H9 (cell line): ENCODE measurements at regions not wholly inside any gene's neighbourhood (a gene's known extent, or its start where the extent isn't known, plus 50 kb on each side); places are given as distances from the start of the nearest gene placed in this dataset.

Source experiments
- DNase-seq: peaks from one replicate; pipeline ENCODE4 v3.0.0-alpha.2; 2017
- H2AFZ ChIP-seq: one replicate; pipeline ENCODE4 v1.6.1; 2013; ENCODE audit warnings: mild to moderate bottlenecking, low read length, control low read depth, moderate library complexity
- H2AK5ac ChIP-seq: 2 replicates; pipeline ENCODE4 v1.6.1; 2013; ENCODE audit warnings: low read length, control low read depth, mixed read lengths; ENCODE audit not compliant: insufficient read length
- H2BK120ac ChIP-seq: one replicate; pipeline ENCODE4 v1.6.1; 2013; ENCODE audit warnings: low read depth, mild to moderate bottlenecking, low read length, control low read depth, inconsistent platforms; ENCODE audit not compliant: poor library complexity, severe bottlenecking
- H2BK12ac ChIP-seq: 2 replicates; pipeline ENCODE4 v1.6.1; 2013; ENCODE audit warnings: low read length, control low read depth, mixed read lengths, low read depth; ENCODE audit not compliant: insufficient read length
- H2BK15ac ChIP-seq: 2 replicates; pipeline ENCODE4 v1.6.1; 2013; ENCODE audit warnings: low read depth, low read length, control low read depth
- H2BK20ac ChIP-seq: one replicate; pipeline ENCODE4 v1.6.1; 2013; ENCODE audit warnings: low read depth, mild to moderate bottlenecking, low read length, control low read depth, inconsistent platforms; ENCODE audit not compliant: poor library complexity, severe bottlenecking
- H2BK5ac ChIP-seq: 2 replicates; pipeline ENCODE4 v1.6.1; 2013; ENCODE audit warnings: low read length, control low read depth, mixed read lengths; ENCODE audit not compliant: insufficient read length
- H3K14ac ChIP-seq: 2 replicates; pipeline ENCODE4 v1.6.1; 2013; ENCODE audit warnings: low read length, control low read depth; ENCODE audit not compliant: insufficient read depth
- H3K18ac ChIP-seq: 2 replicates; pipeline ENCODE4 v1.6.1; 2013; ENCODE audit warnings: low read depth, mild to moderate bottlenecking, mixed read lengths, low read length, control low read depth; ENCODE audit not compliant: insufficient read length
- H3K23ac ChIP-seq: 2 replicates; pipeline ENCODE4 v1.6.1; 2013; ENCODE audit warnings: low read length, control low read depth, mixed read lengths, low read depth; ENCODE audit not compliant: insufficient read length
- H3K23me2 ChIP-seq: 2 replicates; pipeline ENCODE4 v1.6.1; 2013; ENCODE audit warnings: low read depth, mild to moderate bottlenecking, mixed read lengths, low read length, control low read depth; ENCODE audit not compliant: insufficient read length, poor library complexity, severe bottlenecking
- H3K27ac ChIP-seq: 2 replicates; pipeline ENCODE4 v1.5.1; 2013; ENCODE audit warnings: low read length, control low read depth, mixed read lengths, low read depth; ENCODE audit not compliant: insufficient read length
- H3K27me3 ChIP-seq: 2 replicates; pipeline ENCODE4 v1.6.1; 2013; ENCODE audit warnings: low read length, control low read depth, inconsistent platforms; ENCODE audit not compliant: insufficient read depth
- H3K4ac ChIP-seq: 2 replicates; pipeline ENCODE4 v1.6.1; 2013; ENCODE audit warnings: low read depth, mild to moderate bottlenecking, control low read depth, inconsistent platforms, low read length, moderate library complexity
- H3K4me1 ChIP-seq: 2 replicates; pipeline ENCODE4 v1.6.1; 2013; ENCODE audit warnings: low read length, control low read depth, inconsistent platforms; ENCODE audit not compliant: insufficient read depth
- H3K4me2 ChIP-seq: 2 replicates; pipeline ENCODE4 v1.6.1; 2013; ENCODE audit warnings: low read length, control low read depth, mixed read lengths; ENCODE audit not compliant: insufficient read length, insufficient read depth
- H3K56ac ChIP-seq: 2 replicates; pipeline ENCODE4 v1.6.1; 2013; ENCODE audit warnings: low read depth, mild to moderate bottlenecking, mixed read lengths, low read length, control low read depth; ENCODE audit not compliant: insufficient read length
- H3K79me1 ChIP-seq: 2 replicates; pipeline ENCODE4 v1.6.1; 2013; ENCODE audit warnings: low read depth, mild to moderate bottlenecking, moderate library complexity, low read length, control low read depth, inconsistent platforms; ENCODE audit not compliant: insufficient read depth, poor library complexity, severe bottlenecking
- H3K79me2 ChIP-seq: 2 replicates; pipeline ENCODE4 v1.6.1; 2013; ENCODE audit warnings: low read length, control low read depth, inconsistent platforms; ENCODE audit not compliant: insufficient read depth
- H3K9ac ChIP-seq: 2 replicates; pipeline ENCODE4 v1.6.1; 2013; ENCODE audit warnings: low read length, control low read depth, mixed read lengths; ENCODE audit not compliant: insufficient read length; ENCODE audit errors: extremely low read depth
- H3K9me3 ChIP-seq: one replicate; pipeline ENCODE4 v1.6.1; 2013; ENCODE audit warnings: low read depth, low read length, inconsistent platforms; ENCODE audit not compliant: control insufficient read depth
- H3T11ph ChIP-seq: one replicate; pipeline ENCODE4 v1.6.1; 2013; ENCODE audit warnings: mild to moderate bottlenecking, low read length, control low read depth, inconsistent platforms
- H4K20me1 ChIP-seq: one replicate; pipeline ENCODE4 v1.6.1; 2013; ENCODE audit not compliant: control insufficient read depth, insufficient read length, insufficient read depth
- H4K5ac ChIP-seq: 2 replicates; pipeline ENCODE4 v1.6.1; 2013; ENCODE audit warnings: low read depth, mild to moderate bottlenecking, mixed read lengths, low read length, control low read depth; ENCODE audit not compliant: insufficient read length
- H4K8ac ChIP-seq: replicated peaks from 2 replicates; pipeline ENCODE4 v1.6.1; 2013; ENCODE audit warnings: low read length, control low read depth, mixed read lengths, low read depth; ENCODE audit not compliant: insufficient read length
- H4K91ac ChIP-seq: 2 replicates; pipeline ENCODE4 v1.6.1; 2013; ENCODE audit warnings: low read depth, mild to moderate bottlenecking, moderate library complexity, mixed read lengths, low read length, control low read depth; ENCODE audit not compliant: insufficient read length
- H3K27ac Mint-ChIP-seq, 3 experiments: 2 replicates in 2 of 3; 3 replicates in 1 of 3; pipeline ENCODE4 v1.8.0; 2020 to 2021; ENCODE audit warnings: mixed read lengths in 3 of 3, mild to moderate bottlenecking in 1 of 3, moderate library complexity in 1 of 3
- H3K27me3 Mint-ChIP-seq: 2 replicates; pipeline ENCODE4 v1.8.0; 2021; ENCODE audit warnings: low read depth, mild to moderate bottlenecking, moderate library complexity, mixed read lengths
- H3K36me3 Mint-ChIP-seq, 3 experiments: 2 replicates in 2 of 3; 3 replicates in 1 of 3; pipeline ENCODE4 v1.8.0; 2020 to 2021; ENCODE audit warnings: low read depth in 3 of 3, mixed read lengths in 3 of 3; ENCODE audit not compliant: insufficient read depth in 1 of 3
- H3K4me1 Mint-ChIP-seq, 2 experiments: 2 replicates each; pipeline ENCODE4 v1.8.0; 2020; ENCODE audit warnings: mixed read lengths in 2 of 2
- H3K4me3 Mint-ChIP-seq, 2 experiments: 2 replicates in 1 of 2; 3 replicates in 1 of 2; pipeline ENCODE4 v1.8.0; 2020 to 2021; ENCODE audit warnings: mild to moderate bottlenecking in 2 of 2, mixed read lengths in 2 of 2, moderate library complexity in 1 of 2
- H3K9me3 Mint-ChIP-seq, 2 experiments: 2 replicates in 1 of 2; 3 replicates in 1 of 2; pipeline ENCODE4 v1.8.0; 2020; ENCODE audit warnings: mild to moderate bottlenecking in 2 of 2, mixed read lengths in 2 of 2, moderate library complexity in 1 of 2
- WGBS: extraction: QIAGEN DNeasy Blood & Tissue Kit; methylation state at CpG from one replicate; pipeline ENCODE4 v1.1.7; 2013; ENCODE audit warnings: missing lambda C conversion rate, low lambda C conversion rate, mixed read lengths; ENCODE audit not compliant: insufficient read length; ENCODE audit errors: extremely low coverage; 5-methylcytosine and 5-hydroxymethylcytosine counted together
- TF ChIP-seq, protein P1 (sequence below): fragments of 200-600 bp; sonication (generic); conservative IDR thresholded peaks from 3 replicates; pipeline ENCODE4 v1.8.0; 2021; ENCODE audit warnings: antibody characterized with exemption, mild to moderate bottlenecking

DNA sequence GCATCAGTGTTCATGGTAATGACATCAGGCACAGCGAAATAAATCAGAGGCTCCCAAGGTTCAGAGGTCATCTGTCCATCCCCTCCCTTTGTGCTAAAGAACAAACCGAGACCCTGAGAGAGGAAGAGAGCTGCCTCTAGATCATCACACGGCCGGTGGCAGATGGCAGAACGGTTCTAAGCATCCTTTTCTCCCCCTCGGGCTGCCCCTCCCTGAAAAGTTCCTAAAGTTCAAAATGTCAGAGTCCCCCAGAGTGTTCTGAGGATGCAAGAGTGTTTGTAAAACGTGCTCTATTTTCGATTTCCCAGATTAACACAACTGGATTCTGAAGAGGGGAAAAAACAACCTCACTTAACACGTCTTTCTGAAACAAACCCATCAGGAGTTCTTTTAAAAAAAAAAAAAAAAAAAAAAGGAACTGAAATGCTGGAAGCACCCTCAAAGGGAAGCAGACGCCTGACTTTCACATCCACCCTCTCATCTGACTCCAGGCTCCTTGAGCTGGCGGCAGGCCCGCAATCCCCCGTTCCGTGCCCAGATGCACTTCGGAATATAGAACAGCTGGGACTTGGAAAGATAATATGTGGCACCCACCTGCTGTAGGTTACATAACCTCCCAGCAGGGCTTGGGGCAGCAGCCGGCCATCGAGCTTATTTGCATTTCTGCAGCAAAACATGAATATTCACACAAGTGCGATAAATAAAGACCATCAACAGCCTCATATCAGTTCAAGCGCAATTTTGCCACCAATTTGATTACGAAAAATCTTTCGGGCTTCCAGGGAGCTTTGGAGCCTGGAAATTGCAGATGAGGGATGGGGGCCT, 115.5 kb upstream of the SMURF2 start:
- Histone ChIP-seq H3K56ac (no peak overlapping the region), H3K23me2 (peaks cover 31% of the 10 kb centered on the region), H2AK5ac (no peak overlapping the region), H4K20me1 (no peaks in the 10 kb centered on the region), H2BK12ac (no peak overlapping the region), H3K79me2 (no peaks in the 10 kb centered on the region), H3K27ac (no peak overlapping the region), H3K79me1 (no peaks in the 10 kb centered on the region), H2AFZ (no peak overlapping the region), H3K23ac (no peak overlapping the region), H3K4me2 (peak overlapping the region; percentile 38), H2BK120ac (no peak overlapping the region), H3K9ac (no peak overlapping the region), H3K18ac (no peak overlapping the region), H4K91ac (no peak overlapping the region), H4K8ac (no peak overlapping the region), H2BK5ac (no peak overlapping the region), H3T11ph (no peak overlapping the region), H4K5ac (no peak overlapping the region), H2BK15ac (no peak overlapping the region), H3K27me3 (peaks cover 33% of the 10 kb centered on the region), H3K4ac (no peak overlapping the region), H2BK20ac (no peak overlapping the region), H3K14ac (no peak overlapping the region), H3K4me1 (no peaks in the 10 kb centered on the region; the same call in 1 of the 2 replicates), H3K9me3 (no peaks in the 10 kb centered on the region)
- Mint-ChIP-seq H3K9me3 (peaks cover 0 to 2% of the 10 kb centered on the region in 2 experiments; a peak in 1 of 5 replicates), H3K4me1 (peaks cover 22 to 32% of the 10 kb centered on the region in 2 experiments), H3K27ac (no peak overlapping the region; a peak in 1 of 7 replicates), H3K27me3 (peaks cover 77% of the 10 kb centered on the region), H3K36me3 (no peaks in the 10 kb centered on the region; a peak in 1 of 7 replicates), H3K4me3 (peak overlapping the region; percentile 48 to 78)
- WGBS = no CpG with 5 or more reads among the region's 21 CpGs
- DNase-seq = no peak
- TF ChIP-seq, protein P1, sequence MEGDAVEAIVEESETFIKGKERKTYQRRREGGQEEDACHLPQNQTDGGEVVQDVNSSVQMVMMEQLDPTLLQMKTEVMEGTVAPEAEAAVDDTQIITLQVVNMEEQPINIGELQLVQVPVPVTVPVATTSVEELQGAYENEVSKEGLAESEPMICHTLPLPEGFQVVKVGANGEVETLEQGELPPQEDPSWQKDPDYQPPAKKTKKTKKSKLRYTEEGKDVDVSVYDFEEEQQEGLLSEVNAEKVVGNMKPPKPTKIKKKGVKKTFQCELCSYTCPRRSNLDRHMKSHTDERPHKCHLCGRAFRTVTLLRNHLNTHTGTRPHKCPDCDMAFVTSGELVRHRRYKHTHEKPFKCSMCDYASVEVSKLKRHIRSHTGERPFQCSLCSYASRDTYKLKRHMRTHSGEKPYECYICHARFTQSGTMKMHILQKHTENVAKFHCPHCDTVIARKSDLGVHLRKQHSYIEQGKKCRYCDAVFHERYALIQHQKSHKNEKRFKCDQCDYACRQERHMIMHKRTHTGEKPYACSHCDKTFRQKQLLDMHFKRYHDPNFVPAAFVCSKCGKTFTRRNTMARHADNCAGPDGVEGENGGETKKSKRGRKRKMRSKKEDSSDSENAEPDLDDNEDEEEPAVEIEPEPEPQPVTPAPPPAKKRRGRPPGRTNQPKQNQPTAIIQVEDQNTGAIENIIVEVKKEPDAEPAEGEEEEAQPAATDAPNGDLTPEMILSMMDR = no peak
